ENCODE measurements at regions not wholly inside any gene's neighbourhood (a gene's known extent, or its start where the extent isn't known, plus 50 kb on each side); places are given as distances from the start of the nearest gene placed in this dataset.

DNA sequence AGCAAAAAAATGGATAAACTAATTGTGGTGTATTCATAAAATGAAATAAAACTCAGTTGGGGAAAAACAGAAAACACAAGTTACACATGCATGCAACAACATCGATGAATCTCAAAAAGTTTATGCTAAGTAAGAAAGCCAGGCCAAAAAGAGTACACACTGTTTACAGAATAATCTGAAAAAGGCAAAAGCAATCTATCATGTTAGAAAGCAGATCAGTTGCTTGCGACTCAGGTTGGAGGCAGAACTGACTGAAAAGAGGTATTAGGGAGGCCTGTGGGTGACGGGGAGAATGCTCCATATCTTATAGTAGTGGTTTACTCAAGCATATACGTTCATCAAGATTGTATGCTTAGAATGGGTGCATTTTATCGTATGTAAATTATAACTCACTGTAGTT, 119.2 kb downstream of the ARRDC3 start:
- TF ChIP-seq MYC (IDR thresholded peaks at IDR 0.05; ENCODE audit: low read depth, low read length) (no peak), CTCF (IDR thresholded peaks at IDR 0.05; ENCODE audit: low read depth, low read length) (no peak)
